ENCODE measurements at regions not wholly inside any gene's neighbourhood (a gene's known extent, or its start where the extent isn't known, plus 50 kb on each side); places are given as distances from the start of the nearest gene placed in this dataset.

- no peak for TF ChIP-seq CTCF (IDR thresholded peaks at IDR 0.05; ENCODE audit: insufficient read depth, low read length, poor library complexity, severe bottlenecking)
- DNase-seq (ENCODE audit: extremely low read depth, insufficient read length) = no peak
- Histone ChIP-seq H3K36me3 (ENCODE audit: control insufficient read depth, insufficient read depth, low read length) (no peaks in the 10 kb centered on the region), H3K27me3 (replicated peaks; ENCODE audit: control insufficient read depth, insufficient read depth, low read length) (0 out of 2 replicates have a peak, but pooled peaks cover 2% of the 10 kb centered on the region), H3K4me3 (replicated peaks; ENCODE audit: low read depth, low read length) (no peak overlapping the region)
These were observed 277.5 kb downstream of the NUAK1 start for GRCh38 chr12:105861227-105861626.

GRCh38 chr12:105862163-105862821 is 276.5 kb downstream of the NUAK1 start:
- no peaks in the 10 kb centered on the region for H3K36me3 ChIP-seq (ENCODE audit: control insufficient read depth, insufficient read depth, low read length)
- TF ChIP-seq CTCF (IDR thresholded peaks at IDR 0.05; ENCODE audit: insufficient read depth, low read length, poor library complexity, severe bottlenecking) = no peak
- DNase-seq (ENCODE audit: extremely low read depth, insufficient read length) = no peak
- 0 out of 2 replicates have a peak, but pooled peaks cover 2% of the 10 kb centered on the region for H3K27me3 ChIP-seq (replicated peaks; ENCODE audit: control insufficient read depth, insufficient read depth, low read length)
- H3K4me3 ChIP-seq (replicated peaks; ENCODE audit: low read depth, low read length) = no peak overlapping the region

- H3K4me3 ChIP-seq (replicated peaks; ENCODE audit: low read depth, low read length) = no peak overlapping the region
- TF ChIP-seq CTCF (IDR thresholded peaks at IDR 0.05; ENCODE audit: insufficient read depth, low read length, poor library complexity, severe bottlenecking) = no peak
- no peaks in the 10 kb centered on the region for H3K36me3 ChIP-seq (ENCODE audit: control insufficient read depth, insufficient read depth, low read length)
- H3K27me3 ChIP-seq (replicated peaks; ENCODE audit: control insufficient read depth, insufficient read depth, low read length) = 0 out of 2 replicates have a peak, but pooled peaks cover 2% of the 10 kb centered on the region
- no peak for DNase-seq (ENCODE audit: extremely low read depth, insufficient read length)
These were observed 274.4 kb downstream of the NUAK1 start for GRCh38 chr12:105864316-105864715.

- Histone ChIP-seq H3K4me3 (replicated peaks; ENCODE audit: low read depth, low read length) (no peak overlapping the region), H3K36me3 (ENCODE audit: control insufficient read depth, insufficient read depth, low read length) (no peaks in the 10 kb centered on the region), H3K27me3 (replicated peaks; ENCODE audit: control insufficient read depth, insufficient read depth, low read length) (0 out of 2 replicates have a peak, but pooled peaks cover 2% of the 10 kb centered on the region)
- TF ChIP-seq CTCF (IDR thresholded peaks at IDR 0.05; ENCODE audit: insufficient read depth, low read length, poor library complexity, severe bottlenecking) = no peak
- DNase-seq (ENCODE audit: extremely low read depth, insufficient read length) = no peak
These were observed 273.9 kb downstream of the NUAK1 start for GRCh38 chr12:105864901-105865300.

- no peak for DNase-seq (ENCODE audit: extremely low read depth, insufficient read length)
- TF ChIP-seq CTCF (IDR thresholded peaks at IDR 0.05; ENCODE audit: insufficient read depth, low read length, poor library complexity, severe bottlenecking) = no peak
- Histone ChIP-seq H3K36me3 (ENCODE audit: control insufficient read depth, insufficient read depth, low read length) (no peaks in the 10 kb centered on the region), H3K4me3 (replicated peaks; ENCODE audit: low read depth, low read length) (no peak overlapping the region), H3K27me3 (replicated peaks; ENCODE audit: control insufficient read depth, insufficient read depth, low read length) (0 out of 2 replicates have a peak, but pooled peaks cover 2% of the 10 kb centered on the region)
These were observed 272.9 kb downstream of the NUAK1 start for GRCh38 chr12:105865886-105866285.
